Panc1 (cell line): ENCODE measurements at regions not wholly inside any gene's neighbourhood (a gene's known extent, or its start where the extent isn't known, plus 50 kb on each side); places are given as distances from the start of the nearest gene placed in this dataset.
"Not testable (repeated sequence)": the region's sequence is repeated elsewhere in the genome, so short reads cannot be mapped to it uniquely, and the experiment has no call there.

Experiments used
- CTCF ChIP-seq: fragments of 450-650 bp; IDR thresholded peaks from 2 replicates; pipeline ENCODE4 v1.5.1; 2017; ENCODE audit warnings: mild to moderate bottlenecking
- POLR2AphosphoS5 ChIP-seq: IDR thresholded peaks from 2 replicates; pipeline ENCODE4 v1.6.1; 2012; ENCODE audit warnings: mild to moderate bottlenecking, low read depth, low read length, moderate library complexity
- TF ChIP-seq, protein P1 (sequence below), 2 experiments: IDR thresholded peaks; 2 replicates each; pipeline ENCODE4 v1.6.1; 2011 to 2012; ENCODE audit warnings: low read depth in 2 of 2, control low read depth in 1 of 2, low read length in 1 of 2, mild to moderate bottlenecking in 1 of 2, moderate library complexity in 1 of 2; ENCODE audit not compliant: insufficient read depth in 1 of 2

DNA sequence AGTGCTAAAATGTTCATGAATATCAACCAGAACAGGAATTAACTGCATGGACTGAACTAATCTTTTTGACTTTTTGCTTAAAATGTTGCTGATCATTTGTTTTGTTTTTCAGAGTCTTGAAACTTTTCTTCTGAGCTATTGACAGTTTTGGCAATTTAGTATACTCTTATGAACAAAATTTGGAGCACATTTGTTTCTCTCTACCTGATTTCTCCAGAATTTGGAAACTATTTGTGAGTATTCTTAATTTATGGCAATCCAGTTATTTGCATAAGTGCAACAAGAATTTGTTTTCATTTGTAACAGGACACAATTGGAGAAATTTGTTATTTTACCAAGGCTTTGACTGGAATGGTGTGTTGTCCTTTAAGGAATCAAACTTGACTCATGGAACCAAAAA lies 107.4 kb downstream of the RTP4 start:
- TF ChIP-seq CTCF, POLR2AphosphoS5: not testable (repeated sequence)
- TF ChIP-seq, protein P1, sequence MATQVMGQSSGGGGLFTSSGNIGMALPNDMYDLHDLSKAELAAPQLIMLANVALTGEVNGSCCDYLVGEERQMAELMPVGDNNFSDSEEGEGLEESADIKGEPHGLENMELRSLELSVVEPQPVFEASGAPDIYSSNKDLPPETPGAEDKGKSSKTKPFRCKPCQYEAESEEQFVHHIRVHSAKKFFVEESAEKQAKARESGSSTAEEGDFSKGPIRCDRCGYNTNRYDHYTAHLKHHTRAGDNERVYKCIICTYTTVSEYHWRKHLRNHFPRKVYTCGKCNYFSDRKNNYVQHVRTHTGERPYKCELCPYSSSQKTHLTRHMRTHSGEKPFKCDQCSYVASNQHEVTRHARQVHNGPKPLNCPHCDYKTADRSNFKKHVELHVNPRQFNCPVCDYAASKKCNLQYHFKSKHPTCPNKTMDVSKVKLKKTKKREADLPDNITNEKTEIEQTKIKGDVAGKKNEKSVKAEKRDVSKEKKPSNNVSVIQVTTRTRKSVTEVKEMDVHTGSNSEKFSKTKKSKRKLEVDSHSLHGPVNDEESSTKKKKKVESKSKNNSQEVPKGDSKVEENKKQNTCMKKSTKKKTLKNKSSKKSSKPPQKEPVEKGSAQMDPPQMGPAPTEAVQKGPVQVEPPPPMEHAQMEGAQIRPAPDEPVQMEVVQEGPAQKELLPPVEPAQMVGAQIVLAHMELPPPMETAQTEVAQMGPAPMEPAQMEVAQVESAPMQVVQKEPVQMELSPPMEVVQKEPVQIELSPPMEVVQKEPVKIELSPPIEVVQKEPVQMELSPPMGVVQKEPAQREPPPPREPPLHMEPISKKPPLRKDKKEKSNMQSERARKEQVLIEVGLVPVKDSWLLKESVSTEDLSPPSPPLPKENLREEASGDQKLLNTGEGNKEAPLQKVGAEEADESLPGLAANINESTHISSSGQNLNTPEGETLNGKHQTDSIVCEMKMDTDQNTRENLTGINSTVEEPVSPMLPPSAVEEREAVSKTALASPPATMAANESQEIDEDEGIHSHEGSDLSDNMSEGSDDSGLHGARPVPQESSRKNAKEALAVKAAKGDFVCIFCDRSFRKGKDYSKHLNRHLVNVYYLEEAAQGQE (IDR thresholded peaks at IDR 0.05; ENCODE audit: insufficient read depth in 1 of 2, low read depth in 2 of 2, low read length in 1 of 2), result not testable (repeated sequence)
